ENCODE measurements at regions not wholly inside any gene's neighbourhood (a gene's known extent, or its start where the extent isn't known, plus 50 kb on each side); places are given as distances from the start of the nearest gene placed in this dataset.

DNA sequence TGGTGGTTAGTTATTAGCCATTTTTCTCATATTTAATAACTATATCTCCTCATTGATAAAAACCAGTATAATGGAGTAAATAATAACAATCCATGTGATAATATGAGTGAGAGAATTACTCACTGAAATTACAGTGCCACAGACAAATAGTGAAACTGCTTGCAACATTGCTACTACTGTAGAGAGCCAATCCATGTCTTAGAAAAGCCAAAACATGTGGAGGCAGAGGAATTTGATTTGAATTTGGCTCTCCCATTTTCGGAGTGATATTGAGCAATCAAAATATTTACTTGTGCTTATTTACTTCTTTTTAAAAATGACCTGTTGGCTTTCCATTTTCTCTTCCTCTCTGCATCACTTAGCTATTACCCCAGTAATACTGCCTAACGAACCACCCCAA, 288.3 kb upstream of the TCF4 start:
- no peak for DNase-seq (ENCODE audit: low spot score)

DNA sequence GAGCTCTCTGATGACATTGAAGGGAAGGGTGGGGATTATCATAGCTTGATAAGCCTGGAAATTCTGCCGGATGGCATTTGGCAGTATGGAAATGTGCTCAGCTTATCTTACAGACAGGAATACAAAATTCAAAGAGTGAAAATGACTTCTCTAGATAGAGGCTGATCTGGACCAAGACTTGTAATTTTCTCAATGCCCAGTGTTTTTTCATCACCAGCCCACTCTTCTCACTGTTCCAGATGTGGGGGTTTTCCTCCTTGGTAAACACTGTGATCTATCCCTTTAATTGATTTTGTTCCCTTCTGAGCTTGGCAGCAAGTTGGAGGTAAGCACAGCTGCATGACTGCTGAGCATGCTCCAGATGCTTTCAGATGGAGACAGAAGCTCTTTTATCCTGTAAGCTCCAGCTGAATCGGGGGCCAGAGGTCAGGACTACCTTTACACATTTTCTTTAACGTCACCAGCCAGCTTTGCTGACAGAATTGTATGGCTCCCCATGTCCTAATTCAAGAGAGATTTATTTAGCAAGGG, 287.4 kb upstream of the TCF4 start:
- no peak for DNase-seq (ENCODE audit: low spot score)

DNA sequence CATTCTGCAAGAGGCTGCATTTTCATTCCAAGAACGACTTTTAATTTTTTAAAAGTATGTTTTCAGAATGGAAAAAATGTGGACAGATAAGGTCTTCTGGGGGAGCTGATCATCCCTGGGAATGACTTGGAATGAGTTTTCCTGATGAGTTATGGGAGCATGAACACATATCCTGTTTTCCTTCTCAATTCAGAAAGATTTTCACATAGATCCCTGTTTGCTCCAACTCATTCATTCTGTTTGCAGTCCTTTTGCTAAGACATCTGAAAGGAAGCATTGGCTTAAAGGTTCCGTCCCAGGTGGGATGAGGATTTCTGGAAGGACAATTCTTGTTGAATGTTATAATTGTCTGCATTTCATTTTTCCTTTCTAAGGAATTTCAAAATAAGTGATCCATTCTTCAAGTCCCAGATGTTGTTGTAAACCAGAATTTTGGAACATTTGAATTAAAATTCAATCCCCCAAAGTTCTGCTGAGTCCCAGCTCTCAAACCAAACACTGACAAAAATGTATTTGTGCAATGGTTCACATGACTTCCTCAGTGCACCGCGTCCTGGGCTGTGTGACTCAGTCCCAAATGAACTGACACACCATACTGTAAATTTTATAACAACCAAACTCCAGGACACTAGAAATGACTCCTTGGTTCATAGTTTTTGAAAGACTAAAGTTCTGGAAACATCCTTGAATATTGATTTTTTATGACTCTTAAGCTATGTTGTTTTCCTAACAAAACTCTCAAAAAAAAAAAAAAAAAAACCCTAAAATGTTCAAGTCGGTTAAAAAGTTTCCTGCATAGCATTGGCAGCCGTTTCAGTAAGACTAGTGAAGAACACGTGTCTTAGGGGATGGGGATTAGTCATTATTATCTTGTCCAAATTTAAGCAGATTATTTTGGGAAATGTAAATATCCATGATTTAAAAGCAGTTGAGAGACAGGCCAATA, 281.8 kb upstream of the TCF4 start:
- DNase-seq (ENCODE audit: low spot score) = no peak

DNA sequence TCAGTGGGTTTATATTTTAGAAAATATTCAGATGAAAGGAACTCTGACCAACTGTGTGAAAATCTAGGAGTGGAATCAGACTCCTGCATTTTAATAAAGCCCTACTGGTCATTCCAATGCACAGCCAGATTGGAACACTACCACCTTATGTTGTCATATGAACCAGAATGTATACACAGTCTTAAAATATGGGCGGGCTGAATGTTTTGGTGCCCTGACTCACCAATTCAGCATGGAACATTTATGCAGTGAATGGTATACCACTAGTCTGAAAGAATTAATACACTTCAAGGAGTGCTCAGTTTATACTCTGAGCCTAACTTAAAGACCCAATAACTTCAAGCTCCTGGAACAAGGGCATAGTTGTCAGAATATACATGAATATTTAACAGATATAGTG, 280.9 kb upstream of the TCF4 start:
- no peak for DNase-seq (ENCODE audit: low spot score)

DNA sequence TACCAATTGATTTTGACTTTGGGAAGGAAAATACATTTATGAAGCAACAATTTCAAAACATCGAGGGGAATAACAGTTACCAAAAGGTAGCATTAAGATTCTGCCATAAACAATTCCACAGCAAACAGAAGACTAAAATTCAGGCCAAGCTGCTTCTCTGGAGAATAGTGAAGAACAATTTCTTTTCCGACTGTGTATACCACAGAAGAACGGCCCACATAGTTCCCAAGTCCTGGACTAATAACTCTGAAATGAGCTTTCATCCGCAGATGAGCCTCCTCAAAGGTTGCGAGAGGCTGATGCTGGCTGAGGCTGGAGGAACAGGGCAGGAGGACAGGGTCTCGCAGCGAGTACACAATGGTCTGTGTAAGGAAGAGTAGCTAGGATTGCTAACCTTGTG, 278.9 kb upstream of the TCF4 start:
- no peak for DNase-seq (ENCODE audit: low spot score)

DNA sequence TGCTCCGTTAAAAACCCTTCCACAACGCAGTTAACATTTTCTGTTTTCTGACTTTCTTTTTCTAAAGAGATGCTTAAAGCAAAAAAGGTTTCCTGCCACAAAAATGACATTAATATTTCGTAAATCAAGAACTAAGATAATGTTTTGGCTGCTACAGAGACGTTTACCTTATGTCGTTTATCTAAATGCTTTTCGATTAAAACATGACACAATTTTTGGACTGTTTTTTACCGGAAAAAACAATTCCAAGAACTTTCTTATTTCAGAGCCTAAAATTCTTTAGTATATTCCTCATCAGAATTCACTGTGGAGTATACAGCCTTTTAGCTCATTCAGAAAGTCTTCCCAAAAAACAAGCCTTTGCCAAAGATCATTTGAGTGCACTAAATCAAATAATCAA, 278.0 kb upstream of the TCF4 start:
- DNase-seq (ENCODE audit: low spot score) = no peak

DNA sequence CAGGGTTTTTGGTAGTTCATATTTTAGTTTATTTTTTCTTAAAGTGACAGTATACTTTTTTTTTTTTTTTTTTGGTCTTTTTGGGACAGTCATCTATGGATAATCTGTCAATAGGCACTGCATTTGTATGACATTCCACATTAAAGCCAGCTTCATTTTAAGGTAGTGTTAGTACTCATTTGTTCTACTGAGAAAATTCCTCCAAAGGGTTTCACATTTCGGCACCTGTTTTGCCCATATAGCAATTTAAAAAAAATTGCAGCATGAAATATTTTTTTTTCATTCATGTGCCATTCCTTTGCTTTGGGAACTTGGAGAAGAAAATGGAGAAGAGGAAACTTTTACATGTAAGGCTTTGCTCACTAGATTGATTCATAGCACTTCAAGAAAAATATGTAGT, 276.3 kb upstream of the TCF4 start:
- no peak for DNase-seq (ENCODE audit: low spot score)

DNA sequence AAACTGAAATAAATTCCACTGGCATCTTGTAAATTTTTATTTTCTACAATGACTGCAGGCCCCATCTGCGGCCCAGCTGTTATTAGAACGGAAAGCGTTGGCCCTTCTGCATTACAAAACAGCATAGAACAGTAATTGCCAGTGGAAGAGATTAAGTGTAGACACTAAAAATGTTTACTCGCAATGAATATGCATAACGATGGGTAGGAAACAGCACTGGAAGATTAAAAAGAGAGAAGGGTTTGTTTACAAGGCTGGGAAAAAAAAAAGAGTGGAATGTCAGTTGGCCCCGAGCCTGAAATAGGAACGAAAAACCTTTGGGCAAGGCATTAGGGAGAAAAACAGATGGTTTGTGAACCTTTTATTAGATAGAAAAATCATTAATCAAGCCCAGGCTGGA, 275.9 kb upstream of the TCF4 start:
- DNase-seq (ENCODE audit: low spot score) = no peak

DNA sequence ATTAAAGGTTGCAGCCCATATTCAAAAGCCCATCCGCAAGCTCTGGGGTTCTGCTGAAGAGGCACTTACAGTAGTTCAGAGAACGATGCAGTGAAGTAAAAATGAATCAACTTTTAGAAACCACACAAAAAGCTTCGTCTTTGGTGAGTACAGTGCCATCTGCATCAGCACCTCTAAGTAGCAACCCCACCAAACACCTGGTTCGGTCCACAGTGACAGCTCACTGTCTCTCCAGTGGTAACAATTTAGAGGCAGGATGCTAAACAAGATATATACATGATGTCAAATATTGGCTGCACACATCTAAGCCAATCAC, 275.4 kb upstream of the TCF4 start:
- DNase-seq (ENCODE audit: low spot score) = no peak

DNA sequence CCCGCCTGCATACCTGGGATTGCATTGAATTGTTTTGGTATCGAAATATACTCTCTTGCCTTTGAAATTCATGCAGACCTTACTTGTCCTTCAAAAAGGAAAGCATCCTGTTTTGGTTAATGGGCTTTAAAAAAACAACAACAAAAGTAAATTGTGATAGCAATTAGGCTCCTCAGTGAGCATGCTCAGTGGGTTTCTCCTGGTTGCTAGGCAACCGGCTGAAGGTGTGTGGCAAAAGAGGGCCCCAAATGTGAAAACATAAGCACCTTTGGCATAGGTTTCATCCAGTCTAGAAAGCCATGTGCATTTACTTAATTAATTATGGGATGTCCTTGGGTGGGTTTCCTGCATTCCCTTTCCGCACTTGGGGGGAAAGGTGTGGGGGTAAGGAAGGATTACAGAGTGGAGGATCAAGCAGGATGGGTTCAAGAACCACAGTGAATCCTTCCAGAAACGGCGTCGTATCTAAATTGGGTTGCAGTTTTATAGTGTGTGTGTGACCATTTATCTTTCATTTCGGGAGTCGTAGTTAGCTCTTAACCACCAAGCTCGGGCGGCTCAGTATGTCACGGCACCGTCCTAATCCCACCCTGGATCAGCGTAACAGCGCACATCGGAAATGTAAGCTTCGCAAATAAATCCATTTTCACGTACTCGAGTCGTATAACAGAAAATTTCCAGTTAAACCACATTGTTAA, 274.9 kb upstream of the TCF4 start:
- DNase-seq (ENCODE audit: low spot score) = no peak

DNA sequence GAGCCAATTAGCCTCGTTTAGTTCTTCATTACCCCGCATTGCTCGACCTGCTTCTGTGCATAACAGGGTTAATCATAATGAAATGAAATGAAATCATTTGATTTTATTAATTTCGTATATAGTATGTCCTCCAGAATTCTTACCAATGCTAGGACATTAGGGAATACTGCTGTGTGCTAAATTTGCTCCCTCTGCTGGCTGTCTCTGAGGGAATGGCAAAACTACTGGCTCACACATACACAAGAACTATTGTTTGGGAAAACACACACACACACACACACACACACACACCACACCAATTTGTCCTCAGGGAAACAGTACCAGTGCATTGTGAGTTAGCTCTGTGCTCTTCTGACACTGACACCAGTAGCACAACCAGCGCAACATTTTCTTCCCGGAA, 273.3 kb upstream of the TCF4 start:
- DNase-seq (ENCODE audit: low spot score) = no peak

DNA sequence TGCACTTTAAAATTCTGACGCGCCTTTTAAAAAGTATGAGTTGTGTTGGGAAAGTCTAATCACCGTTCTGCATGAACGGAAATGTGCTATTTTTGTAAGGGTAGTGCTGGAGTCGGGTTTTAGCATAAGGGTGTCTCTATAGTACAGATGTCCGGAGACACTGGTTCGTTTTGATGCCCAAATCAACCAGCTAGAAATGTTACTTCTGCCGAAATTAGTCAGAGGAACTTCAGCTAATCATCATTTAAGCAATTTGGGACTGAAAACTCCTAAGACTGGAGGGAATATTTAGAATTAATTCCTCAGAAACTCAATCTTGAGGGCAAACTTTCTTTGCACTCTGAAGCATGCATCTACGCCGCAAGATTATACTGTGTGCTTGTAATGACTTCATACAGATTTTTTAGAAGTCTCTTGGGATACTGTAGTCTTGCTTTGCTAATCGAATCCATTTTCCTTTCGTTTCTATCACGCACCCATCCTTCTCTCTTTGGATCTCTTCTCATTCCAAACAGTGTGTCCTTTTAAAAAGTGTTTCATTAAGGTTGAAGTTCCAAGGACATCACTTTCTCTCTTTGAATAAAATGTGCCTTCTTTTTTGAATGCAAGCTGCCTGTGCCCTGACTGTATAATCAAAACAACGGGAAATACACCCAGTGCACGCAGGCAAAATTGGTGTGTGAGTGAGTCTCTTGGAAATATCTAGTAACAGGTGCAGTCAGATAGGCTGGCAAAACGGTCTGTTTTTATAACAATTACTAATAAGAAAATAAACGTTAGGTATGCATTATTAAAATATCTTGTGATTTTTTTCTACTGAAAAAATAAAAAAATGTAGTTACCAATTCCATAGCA, 270.9 kb upstream of the TCF4 start:
- DNase-seq (ENCODE audit: low spot score) = no peak

DNA sequence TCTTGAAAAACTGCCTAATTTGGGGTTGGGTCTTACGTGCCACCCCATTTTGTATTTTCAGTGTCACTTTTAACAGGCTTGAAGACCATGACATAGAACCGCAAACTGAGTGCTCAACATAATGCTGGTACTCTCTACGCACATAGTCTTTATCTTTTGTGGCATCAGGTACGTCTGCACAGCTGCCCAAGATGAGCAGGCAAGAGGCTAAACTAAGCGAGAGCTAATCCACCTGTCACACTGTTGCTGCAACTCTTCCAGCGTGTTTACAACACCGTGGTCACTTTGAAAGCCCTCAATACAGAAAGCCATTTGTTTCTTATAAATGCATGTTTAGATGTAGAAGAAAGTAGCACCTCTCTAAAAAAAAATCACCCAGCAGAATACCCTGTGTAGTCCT, 270.0 kb upstream of the TCF4 start:
- no peak for DNase-seq (ENCODE audit: low spot score)

DNA sequence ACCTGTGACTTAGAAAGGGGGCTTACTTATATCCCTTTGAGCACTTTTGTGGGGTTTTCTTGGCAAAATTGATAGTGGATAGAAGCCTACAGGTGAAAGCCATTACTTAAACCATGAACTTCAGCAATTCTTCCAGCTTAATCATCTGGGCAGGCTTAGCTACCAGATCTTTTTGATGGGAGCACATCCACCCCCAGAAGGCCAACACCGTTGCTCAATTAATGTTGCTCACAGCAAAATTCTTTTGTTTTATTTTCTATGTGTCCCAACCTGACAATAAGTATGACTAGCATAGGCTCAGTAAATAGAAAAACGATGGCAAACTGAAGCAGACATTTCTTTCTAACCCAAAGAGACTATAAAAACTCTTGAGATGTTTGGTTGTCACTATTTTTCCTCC, 269.4 kb upstream of the TCF4 start:
- no peak for DNase-seq (ENCODE audit: low spot score)

DNA sequence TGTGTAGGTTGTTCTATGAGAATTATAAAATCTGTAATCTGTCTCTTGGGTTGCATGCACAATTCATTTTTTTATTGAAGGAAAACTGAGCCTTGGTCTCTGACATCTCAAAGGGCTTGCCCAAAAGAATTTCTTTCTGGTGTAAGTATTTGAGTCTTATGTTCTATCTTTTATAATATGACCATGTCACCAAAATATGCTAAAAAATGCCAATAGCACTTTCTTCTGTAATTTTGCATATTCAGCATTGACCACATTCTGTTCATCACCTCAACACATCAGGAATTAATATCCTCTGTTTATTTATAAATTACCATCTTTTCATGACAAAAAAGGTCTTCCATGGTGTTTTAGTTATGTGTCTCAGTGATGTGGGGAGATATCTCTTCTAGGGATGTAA, 268.7 kb upstream of the TCF4 start:
- no peak for DNase-seq (ENCODE audit: low spot score)

DNA sequence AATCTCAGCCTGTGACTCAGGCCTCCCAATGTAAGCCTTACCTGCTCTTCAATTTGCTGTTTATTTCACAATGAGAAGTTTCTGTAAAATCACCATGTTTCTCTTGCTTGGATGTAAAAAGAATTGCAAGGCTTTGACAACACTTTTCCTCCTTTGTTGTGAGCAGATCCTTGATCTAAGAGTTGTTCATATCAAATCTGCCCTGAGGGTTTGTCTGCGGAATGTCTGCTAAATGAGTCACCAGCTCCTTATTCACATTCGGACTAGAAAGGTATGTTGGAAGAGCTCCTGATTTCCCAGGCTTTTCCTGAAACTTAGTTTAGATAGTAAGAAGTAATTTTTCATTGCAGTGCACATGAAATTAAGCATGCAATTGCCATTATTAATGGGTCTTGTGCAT, 268.2 kb upstream of the TCF4 start:
- DNase-seq (ENCODE audit: low spot score) = peak; percentile 52

DNA sequence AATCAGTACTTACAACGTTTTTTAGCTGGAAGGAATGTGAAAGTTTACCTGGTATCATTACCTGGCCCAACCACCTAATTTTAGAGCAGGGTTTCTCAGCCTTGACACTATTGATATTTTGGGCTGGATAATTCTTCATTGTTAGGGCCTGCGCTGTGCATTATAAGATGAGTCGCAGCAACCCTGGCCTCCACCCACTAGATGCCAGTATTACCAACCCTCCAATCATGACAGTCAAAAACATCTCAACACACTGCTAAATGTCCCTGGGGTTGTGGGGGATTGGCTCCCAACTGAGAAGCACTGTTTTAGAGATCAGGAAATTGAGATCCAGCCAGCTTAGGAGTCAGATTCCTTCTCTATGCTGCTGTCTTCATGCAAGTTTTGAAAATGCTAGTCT, 265.3 kb upstream of the TCF4 start:
- DNase-seq (ENCODE audit: low spot score) = no peak

DNA sequence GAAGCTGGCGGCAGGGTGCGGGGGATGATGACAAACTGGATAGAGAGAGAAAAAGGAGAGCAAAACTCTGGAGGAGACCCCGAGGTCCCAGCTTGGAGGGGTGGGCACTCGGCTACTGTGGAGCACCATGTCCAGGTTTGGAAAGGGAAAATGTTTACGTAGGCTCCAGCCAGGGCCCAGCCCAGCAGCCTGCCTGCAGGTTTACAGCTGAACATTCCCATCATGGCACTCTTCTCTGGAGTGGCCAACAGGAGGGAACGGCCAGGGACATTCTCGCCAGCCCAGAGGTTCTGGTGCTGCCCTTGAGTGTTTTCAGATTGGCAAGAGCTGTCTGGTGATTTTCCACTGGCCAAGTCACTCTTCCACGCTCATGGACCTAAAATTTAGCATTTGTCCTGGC, 262.9 kb upstream of the TCF4 start:
- DNase-seq (ENCODE audit: low spot score) = no peak

DNA sequence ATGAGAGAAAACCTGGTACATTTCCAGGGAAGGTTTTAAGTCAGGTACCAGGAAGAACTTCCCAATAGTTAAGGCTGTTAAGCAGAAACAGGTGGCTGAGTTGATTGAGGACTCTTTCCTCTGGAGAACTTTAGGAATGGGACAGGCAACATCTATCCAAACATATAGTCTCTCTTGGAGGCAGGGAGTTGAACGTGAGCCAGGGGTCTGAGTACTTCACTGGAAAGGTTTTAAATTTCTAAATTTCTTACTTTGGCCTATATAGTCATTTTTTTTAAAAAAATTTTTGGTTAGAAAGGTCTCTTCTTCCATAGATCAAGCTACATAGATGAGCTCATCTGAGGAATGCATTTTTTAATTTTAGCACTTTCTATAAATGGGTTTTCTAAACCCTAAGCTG, 261.4 kb upstream of the TCF4 start:
- DNase-seq (ENCODE audit: low spot score) = no peak

DNA sequence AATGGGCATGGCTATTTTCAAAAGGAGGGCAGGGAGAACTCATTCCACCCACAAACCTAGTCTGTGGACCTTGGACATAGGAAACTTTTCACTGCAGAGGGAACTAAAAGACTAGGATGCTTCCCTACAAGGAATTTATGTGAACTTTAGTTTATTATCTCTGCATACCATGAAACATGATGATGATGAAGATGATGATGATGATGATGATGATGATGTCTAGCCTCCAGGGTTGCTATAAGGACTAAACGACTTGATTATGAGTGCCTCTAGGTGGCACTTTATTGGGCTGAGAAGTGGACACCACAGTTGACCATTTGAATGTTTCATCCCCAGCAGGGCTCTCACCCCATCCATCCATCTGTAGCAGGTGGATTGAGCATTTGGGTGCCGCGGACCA, 260.0 kb upstream of the TCF4 start:
- no peak for DNase-seq (ENCODE audit: low spot score)

DNA sequence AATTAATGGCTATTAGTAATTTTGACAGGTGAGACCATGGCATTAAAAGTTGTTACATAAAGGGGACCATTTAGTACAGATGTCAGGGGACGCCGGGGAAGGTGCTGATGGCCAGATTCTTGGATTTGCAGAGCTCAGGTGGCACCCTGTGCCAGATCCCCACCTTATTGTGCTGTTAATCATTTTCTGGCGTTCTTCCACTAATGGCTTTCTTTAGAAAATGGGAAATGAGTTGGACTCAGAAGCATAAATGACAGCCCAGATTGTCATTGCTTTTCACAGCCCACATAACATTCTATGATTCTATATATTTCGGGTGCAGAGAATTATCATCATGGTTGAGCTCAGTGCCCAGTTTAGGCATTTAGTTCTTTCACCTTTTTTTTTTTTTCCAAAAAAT, 257.2 kb upstream of the TCF4 start:
- DNase-seq (ENCODE audit: low spot score) = no peak

DNA sequence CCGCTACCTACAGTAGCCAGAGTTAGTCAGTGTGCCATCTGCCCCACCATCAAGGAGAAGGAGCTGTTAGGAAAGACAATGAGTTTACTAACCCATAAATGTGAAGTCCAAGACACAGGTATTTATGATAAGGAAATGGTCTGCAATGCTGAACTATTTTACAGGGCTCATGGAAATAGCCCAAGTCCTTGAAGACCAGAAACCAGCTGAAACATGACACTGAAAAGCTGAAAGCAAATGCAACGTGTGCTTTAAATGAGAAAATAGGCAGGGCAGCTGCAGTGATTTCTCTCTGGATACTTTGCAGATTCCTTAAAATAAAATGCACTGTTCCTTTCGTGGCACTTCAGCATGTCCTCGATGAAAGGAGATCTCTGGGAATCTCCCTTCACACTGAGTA, 256.4 kb upstream of the TCF4 start:
- no peak for DNase-seq (ENCODE audit: low spot score)

DNA sequence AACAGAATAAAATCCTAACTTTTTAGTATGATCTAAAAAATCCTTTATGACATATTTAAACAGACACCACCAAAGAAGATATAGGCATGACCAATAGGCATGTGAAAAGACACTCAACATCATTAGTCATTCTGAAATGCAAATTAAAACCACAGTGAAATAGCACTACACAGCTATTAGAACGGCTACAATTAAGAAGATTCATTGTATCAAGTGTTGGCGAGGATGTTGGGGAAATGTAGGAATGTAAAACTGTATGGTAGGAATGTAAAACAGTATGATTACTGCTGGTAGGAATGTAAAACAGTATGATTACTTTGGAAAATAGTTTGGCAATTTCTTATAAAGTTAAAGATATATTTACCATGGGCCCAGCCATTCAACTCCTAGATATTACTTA, 253.3 kb upstream of the TCF4 start:
- no peak for DNase-seq (ENCODE audit: low spot score)

Data from LoVo (cell line).